GM18519 (cell line): ENCODE measurements at regions not wholly inside any gene's neighbourhood (a gene's known extent, or its start where the extent isn't known, plus 50 kb on each side); places are given as distances from the start of the nearest gene placed in this dataset.

Experiments used
- ATAC-seq: cut with Tn5 transposase; IDR thresholded peaks from one replicate; pipeline ENCODE4 v1.9.1; 2021; ENCODE audit warnings: mild to moderate bottlenecking, moderate library complexity; ENCODE audit not compliant: unreplicated experiment, low FRiP score

GRCh38 chr4:123301923-123302322 is 94.7 kb upstream of the SPRY1 start:
- ATAC-seq = no peak

- no peak for ATAC-seq
Observed at GRCh38 chr4:123304151-123304964, 92.2 kb upstream of the SPRY1 start.

- ATAC-seq = no peak
Observed at GRCh38 chr4:123305736-123306135, 90.9 kb upstream of the SPRY1 start.

DNA sequence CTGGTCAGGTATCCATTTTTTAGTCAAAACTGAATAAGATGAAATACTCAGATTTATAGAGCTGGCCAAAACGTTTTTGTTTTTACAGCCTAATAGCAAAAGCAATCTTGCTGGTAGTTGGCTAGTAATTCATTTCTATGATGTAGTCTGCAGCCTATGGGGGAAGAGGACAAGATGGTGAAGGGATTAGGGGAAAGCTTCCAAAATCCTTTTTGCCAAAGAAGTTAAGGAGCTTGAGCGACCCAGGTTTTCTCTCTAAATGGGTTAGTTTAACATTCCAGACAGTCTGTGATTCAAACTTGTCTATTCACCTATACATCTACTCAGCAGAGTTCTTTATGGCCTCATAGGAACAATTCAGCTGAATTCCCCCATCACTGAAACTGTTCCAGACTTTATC is 89.8 kb upstream of the SPRY1 start:
- ATAC-seq = no peak

GRCh38 chr4:123308667-123309066 is 87.9 kb upstream of the SPRY1 start:
- ATAC-seq = no peak

- ATAC-seq = no peak
Observed at GRCh38 chr4:123312116-123312515, 84.5 kb upstream of the SPRY1 start.

DNA sequence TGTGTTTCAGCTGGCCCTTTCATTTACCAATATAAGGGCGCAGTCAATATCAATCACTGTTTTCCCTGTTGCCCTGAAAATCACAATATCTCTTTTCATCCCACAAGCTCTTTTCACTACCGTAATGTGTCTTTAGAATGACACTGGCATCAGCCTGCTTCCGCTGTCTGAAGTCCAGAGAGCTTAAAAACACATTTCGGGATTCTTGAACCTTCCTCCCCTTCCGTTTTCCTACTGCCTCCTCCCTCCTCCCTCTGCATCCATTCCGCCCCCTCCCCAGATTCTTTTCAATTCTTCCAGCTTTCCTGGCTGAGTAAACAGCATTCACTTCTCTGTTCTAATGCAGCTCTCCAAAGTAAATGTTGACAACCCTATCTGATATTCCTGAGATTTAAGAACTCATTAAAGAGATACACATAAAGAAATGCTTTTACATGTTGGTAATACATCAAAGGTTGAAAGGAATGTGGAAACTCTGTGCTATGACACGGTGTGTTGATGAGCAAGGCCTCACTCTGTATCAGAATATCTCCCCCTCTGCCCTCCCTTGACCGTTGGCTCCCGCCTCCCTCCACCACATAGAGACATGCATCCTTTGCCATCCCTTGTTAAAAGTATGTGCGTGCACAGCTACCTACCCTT is 83.5 kb upstream of the SPRY1 start:
- no peak for ATAC-seq

GRCh38 chr4:123315617-123316016 is 81.0 kb upstream of the SPRY1 start:
- ATAC-seq = no peak

- ATAC-seq = no peak
Observed at GRCh38 chr4:123317211-123317610, 79.4 kb upstream of the SPRY1 start.

DNA sequence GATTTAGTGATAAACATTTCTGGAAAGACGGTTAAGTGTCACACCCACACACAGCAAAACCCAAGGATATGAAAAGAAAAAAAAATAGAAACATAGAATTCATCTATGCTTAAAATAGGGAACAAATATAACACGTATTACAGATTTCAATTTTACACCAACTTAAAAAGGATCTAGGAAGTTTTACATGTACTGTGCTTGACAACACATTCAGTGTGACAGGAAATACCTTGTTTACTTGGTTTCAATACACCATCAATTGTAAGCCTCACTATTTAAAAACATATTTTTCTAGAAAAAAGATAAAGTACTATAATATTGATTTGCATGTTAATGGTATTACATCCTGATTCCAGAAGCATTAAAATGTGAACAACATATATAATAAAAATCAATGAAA is 77.0 kb upstream of the SPRY1 start:
- no peak for ATAC-seq

DNA sequence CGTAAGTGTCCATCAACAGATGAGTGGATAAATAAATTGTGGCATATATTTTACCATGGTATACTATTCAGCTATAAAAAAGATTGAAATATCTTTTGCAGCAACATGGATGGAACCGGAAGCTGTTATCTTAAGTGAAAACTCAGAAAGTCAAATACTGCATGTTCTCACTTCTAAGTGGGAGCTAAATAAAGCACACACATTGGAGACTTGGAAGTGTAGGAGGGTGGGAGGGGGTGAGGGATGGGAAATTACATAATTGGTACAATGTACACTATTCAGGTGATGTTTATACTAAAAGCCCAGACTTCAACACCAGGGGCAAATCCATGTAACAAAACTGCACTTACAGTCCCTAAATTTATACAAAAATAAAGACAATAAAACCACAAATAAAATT is 72.6 kb upstream of the SPRY1 start:
- no peak for ATAC-seq

DNA sequence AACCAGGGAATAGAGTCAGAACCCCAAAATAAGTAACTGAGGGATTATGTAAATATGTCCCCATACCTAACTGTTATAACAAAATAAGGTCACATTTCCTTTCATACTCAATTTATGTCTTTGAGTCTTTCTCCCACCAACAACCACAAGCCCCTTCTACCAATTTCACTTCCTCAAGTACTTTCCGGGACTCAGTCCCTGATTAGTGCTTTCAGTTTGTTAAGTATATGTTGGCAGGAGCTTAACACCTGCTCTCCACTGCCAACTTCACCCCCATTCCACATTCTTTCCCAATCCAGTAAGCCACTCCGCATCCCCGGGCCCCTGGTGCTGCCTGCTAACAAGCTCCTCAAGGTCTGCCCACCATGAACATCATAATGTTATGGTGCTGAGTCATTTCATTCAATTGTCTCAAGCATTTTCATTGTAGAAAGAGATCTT is 71.3 kb upstream of the SPRY1 start:
- peak; percentile 98 for ATAC-seq

- ATAC-seq = no peak
Observed at GRCh38 chr4:123327346-123327745, 69.2 kb upstream of the SPRY1 start.

DNA sequence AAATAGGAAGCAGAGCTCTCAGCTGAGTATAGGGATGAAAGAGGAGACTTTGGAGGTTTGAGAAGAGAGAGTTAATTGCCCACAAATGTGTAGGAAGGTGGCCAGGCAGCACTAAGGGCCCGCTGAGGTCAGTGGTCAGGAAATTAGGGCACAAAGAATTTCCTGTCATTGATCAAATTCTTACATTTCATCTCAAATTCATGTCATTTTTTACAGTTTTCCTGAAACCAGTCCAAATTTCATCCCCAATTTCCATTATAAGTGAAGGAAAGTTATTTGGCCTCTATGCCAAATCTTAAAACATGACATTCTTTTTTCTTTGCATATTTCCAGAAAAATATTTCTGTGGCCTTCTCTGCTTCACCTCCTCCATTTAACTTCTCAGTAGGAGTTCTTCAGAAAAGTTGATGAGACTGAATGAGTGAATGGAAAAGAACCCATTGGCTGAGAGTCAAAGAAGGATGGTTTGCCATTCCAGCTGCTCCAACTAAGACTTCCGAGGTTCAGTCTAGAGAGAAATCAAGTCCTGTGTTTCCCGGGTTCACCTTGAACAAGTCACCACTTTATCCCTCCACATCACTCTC is 68.7 kb upstream of the SPRY1 start:
- ATAC-seq = no peak

GRCh38 chr4:123338715-123339114 is 57.9 kb upstream of the SPRY1 start:
- ATAC-seq = no peak

DNA sequence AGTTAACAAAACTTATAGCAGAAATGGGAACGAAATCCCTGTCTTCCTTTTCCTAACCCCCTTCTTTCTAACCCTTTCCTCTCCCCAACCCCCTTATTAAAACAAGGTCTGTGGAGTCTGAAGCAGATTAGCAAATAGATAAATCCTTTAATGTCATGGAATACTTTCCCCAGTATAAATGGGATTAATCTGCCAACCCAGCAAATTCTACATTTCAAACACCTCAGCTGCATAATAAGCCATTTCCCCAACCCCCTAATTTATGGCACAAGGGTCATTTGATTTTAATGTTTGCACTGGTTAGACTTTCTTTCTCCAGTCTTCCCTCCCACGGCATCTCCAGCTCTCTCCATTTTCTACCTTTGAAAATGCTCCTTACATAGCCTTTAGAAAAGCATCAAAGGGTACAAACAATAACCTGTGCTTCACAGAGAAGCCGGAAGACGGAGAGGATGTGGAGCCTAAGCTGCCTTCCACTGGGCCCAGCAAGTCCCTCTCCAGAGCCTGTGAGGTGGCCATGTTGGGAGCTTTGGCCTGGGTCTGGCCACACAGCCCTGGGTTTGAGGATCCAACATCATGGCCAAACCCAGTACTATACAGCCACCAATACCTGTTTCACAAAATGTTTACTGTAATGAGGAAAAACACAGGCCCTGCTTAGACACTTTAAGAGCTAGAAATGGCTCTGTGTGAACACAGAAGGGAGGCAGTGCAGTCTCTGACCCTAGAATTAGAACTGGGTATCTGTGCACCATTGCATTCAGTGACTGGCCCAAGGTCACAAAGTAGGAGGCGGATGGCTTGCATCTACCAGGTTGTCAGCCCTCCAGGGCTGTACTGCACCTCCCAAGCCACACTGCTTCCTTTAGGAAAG is 56.9 kb upstream of the SPRY1 start:
- ATAC-seq = no peak

GRCh38 chr4:123340381-123340701 is 56.3 kb upstream of the SPRY1 start:
- ATAC-seq = no peak

GRCh38 chr4:123342498-123342897 is 54.1 kb upstream of the SPRY1 start:
- ATAC-seq = no peak

GRCh38 chr4:123343400-123344041 is 53.1 kb upstream of the SPRY1 start:
- no peak for ATAC-seq

- no peak for ATAC-seq
Observed at GRCh38 chr4:123345137-123345934, 51.3 kb upstream of the SPRY1 start.
